ENCODE measurements at regions not wholly inside any gene's neighbourhood (a gene's known extent, or its start where the extent isn't known, plus 50 kb on each side); places are given as distances from the start of the nearest gene placed in this dataset.

- no peaks in the 10 kb centered on the region for H3F3A ChIP-seq (ENCODE audit: insufficient read depth, low read length)
- TF ChIP-seq EZH2 (optimal IDR thresholded peaks at IDR 0.05; ENCODE audit: low read depth, low read length) (no peak), EZH2phosphoT487 (IDR thresholded peaks at IDR 0.05; ENCODE audit: low read length) (no peak)
- TF ChIP-seq, protein P1, sequence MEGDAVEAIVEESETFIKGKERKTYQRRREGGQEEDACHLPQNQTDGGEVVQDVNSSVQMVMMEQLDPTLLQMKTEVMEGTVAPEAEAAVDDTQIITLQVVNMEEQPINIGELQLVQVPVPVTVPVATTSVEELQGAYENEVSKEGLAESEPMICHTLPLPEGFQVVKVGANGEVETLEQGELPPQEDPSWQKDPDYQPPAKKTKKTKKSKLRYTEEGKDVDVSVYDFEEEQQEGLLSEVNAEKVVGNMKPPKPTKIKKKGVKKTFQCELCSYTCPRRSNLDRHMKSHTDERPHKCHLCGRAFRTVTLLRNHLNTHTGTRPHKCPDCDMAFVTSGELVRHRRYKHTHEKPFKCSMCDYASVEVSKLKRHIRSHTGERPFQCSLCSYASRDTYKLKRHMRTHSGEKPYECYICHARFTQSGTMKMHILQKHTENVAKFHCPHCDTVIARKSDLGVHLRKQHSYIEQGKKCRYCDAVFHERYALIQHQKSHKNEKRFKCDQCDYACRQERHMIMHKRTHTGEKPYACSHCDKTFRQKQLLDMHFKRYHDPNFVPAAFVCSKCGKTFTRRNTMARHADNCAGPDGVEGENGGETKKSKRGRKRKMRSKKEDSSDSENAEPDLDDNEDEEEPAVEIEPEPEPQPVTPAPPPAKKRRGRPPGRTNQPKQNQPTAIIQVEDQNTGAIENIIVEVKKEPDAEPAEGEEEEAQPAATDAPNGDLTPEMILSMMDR (IDR thresholded peaks at IDR 0.05; ENCODE audit: low read length): no peak
- H3K4me1 ChIP-seq (ENCODE audit: low read length): no peaks in the 10 kb centered on the region
- no peak overlapping the region for H2AFZ ChIP-seq (ENCODE audit: low read length)
- no peak for DNase-seq
- no peak overlapping the region for H3K27ac ChIP-seq (ENCODE audit: low read length)
- no peaks in the 10 kb centered on the region for H3K9me2 ChIP-seq (replicated peaks; ENCODE audit: insufficient read depth, low read length)
- no peaks in the 10 kb centered on the region for H3K36me3 ChIP-seq (replicated peaks; ENCODE audit: insufficient read depth, low read length)
- H3K9ac ChIP-seq (ENCODE audit: low read length): no peak overlapping the region
- H3K4me3 ChIP-seq (ENCODE audit: low read length): no peak overlapping the region
- no peak overlapping the region for H3K4me2 ChIP-seq (ENCODE audit: low read depth, low read length)
- no peaks in the 10 kb centered on the region for H3K79me2 ChIP-seq (ENCODE audit: low read length)
- no peaks in the 10 kb centered on the region for H3K27me3 ChIP-seq (replicated peaks; ENCODE audit: insufficient read depth, low read length)
- no peaks in the 10 kb centered on the region for H4K20me1 ChIP-seq (ENCODE audit: insufficient read depth, low read length)
- H3K9me3 ChIP-seq (replicated peaks; ENCODE audit: insufficient read depth, low read length): no peaks in the 10 kb centered on the region
Measured at GRCh38 chr4:14864365-14865030, 137.8 kb upstream of the CPEB2 start.

DNA sequence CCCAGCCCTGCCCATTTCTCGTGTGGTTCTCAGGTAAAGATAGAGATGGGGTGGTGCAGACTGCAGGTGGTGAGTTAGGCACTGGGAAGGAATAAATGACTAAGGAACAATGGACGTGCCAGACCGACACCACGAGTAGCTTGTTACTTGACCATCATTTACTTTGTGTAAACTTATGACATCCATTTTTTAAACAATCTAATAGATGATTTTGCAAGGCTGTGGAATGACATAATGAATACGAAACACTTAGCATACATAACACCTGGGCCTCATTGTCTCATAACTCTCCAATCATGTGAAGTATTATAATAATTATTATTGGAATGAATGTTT lies 137.3 kb upstream of the CPEB2 start:
- Histone ChIP-seq H2AFZ (ENCODE audit: low read length) (no peak overlapping the region), H3K36me3 (replicated peaks; ENCODE audit: insufficient read depth, low read length) (no peaks in the 10 kb centered on the region), H3K27me3 (replicated peaks; ENCODE audit: insufficient read depth, low read length) (no peaks in the 10 kb centered on the region), H3K9ac (ENCODE audit: low read length) (no peak overlapping the region), H3K4me3 (ENCODE audit: low read length) (no peak overlapping the region), H4K20me1 (ENCODE audit: insufficient read depth, low read length) (no peaks in the 10 kb centered on the region), H3K9me3 (replicated peaks; ENCODE audit: insufficient read depth, low read length) (no peaks in the 10 kb centered on the region), H3K4me1 (ENCODE audit: low read length) (no peaks in the 10 kb centered on the region), H3K27ac (ENCODE audit: low read length) (no peak overlapping the region), H3K9me2 (replicated peaks; ENCODE audit: insufficient read depth, low read length) (no peaks in the 10 kb centered on the region), H3K4me2 (ENCODE audit: low read depth, low read length) (no peak overlapping the region), H3F3A (ENCODE audit: insufficient read depth, low read length) (no peaks in the 10 kb centered on the region), H3K79me2 (ENCODE audit: low read length) (no peaks in the 10 kb centered on the region)
- DNase-seq: no peak
- TF ChIP-seq, protein P1 (IDR thresholded peaks at IDR 0.05; ENCODE audit: low read length): no peak

DNA sequence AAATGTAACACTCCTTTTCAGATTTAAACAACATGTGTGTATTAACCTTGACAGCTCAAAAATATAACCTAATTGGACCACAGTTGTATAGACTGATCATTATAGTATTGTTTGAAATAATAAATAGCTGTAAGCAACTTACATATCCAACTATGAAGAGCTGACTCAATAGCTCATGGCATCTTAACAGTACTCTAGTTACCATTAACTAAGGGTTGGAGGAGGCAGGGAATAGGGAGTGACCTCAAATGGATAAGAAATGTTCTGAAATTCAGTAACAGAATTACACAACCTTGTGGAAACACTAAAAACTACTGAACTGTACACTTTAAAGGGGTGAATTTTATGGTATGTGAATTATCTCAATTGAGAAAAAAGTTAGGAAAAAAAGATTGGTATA lies 136.5 kb upstream of the CPEB2 start:
- H3K27me3 ChIP-seq (replicated peaks; ENCODE audit: insufficient read depth, low read length): no peaks in the 10 kb centered on the region
- no peaks in the 10 kb centered on the region for H3K9me2 ChIP-seq (replicated peaks; ENCODE audit: insufficient read depth, low read length)
- H3K9ac ChIP-seq (ENCODE audit: low read length): no peak overlapping the region
- H3F3A ChIP-seq (ENCODE audit: insufficient read depth, low read length): no peaks in the 10 kb centered on the region
- no peak overlapping the region for H3K27ac ChIP-seq (ENCODE audit: low read length)
- TF ChIP-seq, protein P1 (IDR thresholded peaks at IDR 0.05; ENCODE audit: low read length): no peak
- no peak for TF ChIP-seq EZH2 (optimal IDR thresholded peaks at IDR 0.05; ENCODE audit: low read depth, low read length)
- TF ChIP-seq EZH2phosphoT487 (IDR thresholded peaks at IDR 0.05; ENCODE audit: low read length): no peak
- no peak for DNase-seq
- no peaks in the 10 kb centered on the region for H3K9me3 ChIP-seq (replicated peaks; ENCODE audit: insufficient read depth, low read length)
- no peaks in the 10 kb centered on the region for H3K36me3 ChIP-seq (replicated peaks; ENCODE audit: insufficient read depth, low read length)
- no peaks in the 10 kb centered on the region for H3K79me2 ChIP-seq (ENCODE audit: low read length)
- H3K4me2 ChIP-seq (ENCODE audit: low read depth, low read length): no peak overlapping the region
- no peak overlapping the region for H2AFZ ChIP-seq (ENCODE audit: low read length)
- no peak overlapping the region for H3K4me3 ChIP-seq (ENCODE audit: low read length)
- no peaks in the 10 kb centered on the region for H4K20me1 ChIP-seq (ENCODE audit: insufficient read depth, low read length)
- H3K4me1 ChIP-seq (ENCODE audit: low read length): no peaks in the 10 kb centered on the region

Measured in MM.1S (cell line).